GM21528 (cell line): ENCODE measurements at regions not wholly inside any gene's neighbourhood (a gene's known extent, or its start where the extent isn't known, plus 50 kb on each side); places are given as distances from the start of the nearest gene placed in this dataset.

Experiments
- ATAC-seq: cut with Tn5 transposase; IDR thresholded peaks from one replicate; pipeline ENCODE4 v1.9.1; 2021; ENCODE audit warnings: mild to moderate bottlenecking, moderate library complexity; ENCODE audit not compliant: unreplicated experiment, low FRiP score

DNA sequence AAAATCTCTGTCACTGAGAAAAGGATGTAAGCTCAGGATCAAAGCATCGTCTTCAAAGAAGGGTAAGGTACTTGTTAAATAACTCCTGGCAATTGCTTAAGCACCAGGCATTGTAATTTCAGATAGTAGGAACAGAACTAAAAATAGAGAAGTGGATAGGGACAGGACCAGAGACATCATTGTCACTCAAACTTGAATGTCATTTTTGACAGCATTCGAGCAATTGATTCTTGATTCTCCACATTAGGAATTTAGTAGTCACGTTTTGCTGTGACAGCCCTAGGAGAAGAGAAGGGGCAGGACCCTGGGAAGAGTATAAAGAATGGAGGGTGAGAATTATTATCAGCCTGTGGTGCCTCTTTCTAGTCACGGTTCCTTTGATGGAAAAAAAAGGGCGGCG lies 50.1 kb upstream of the BACH2 start:
- no peak for ATAC-seq
